ENCODE measurements at regions not wholly inside any gene's neighbourhood (a gene's known extent, or its start where the extent isn't known, plus 50 kb on each side); places are given as distances from the start of the nearest gene placed in this dataset.

DNA sequence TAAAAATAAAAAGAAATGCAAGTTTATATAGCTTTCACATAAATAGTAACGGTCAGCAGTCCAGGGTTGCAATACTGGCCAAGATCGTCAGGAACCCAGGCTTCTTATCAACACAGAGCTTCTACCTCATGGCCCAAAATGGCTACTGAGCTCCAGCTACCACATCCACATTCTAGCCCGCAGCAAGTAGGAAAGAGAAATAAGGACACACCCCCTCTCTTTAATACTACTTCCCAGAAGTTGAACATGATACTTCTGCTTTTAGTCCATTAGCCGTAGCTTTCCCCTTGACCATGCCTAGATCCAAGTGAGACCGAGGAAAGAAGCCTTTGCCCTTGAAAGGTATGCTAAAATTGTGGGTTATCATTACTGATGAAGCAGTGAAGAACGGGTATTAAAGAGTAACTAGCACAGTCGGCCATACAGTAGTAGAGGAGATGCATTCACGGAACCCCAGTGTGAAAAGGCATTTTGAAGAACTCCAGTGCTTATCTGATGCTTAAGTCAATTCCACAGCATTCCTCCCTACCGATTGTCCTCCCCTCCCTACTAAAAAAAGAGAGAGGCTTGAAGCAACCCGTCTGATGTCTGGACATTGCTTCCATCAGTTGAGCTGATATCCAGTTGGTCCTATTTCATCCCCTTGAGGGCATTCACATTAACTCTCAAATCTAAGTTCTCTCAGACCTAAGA, 226.9 kb upstream of the RREB1 start:
- Histone ChIP-seq H3K27me3 (ENCODE audit: insufficient read depth, low read length) (peaks cover 3% of the 10 kb centered on the region; the same call in 1 of the 2 replicates), H3K4me1 (ENCODE audit: insufficient read depth, low read length, severe bottlenecking) (no peaks in the 10 kb centered on the region), H3K9ac (ENCODE audit: low read length) (no peak overlapping the region), H3F3A (ENCODE audit: insufficient read depth, low read length) (no peaks in the 10 kb centered on the region), H4K20me1 (ENCODE audit: insufficient read depth, low read length) (no peaks in the 10 kb centered on the region), H2AFZ (ENCODE audit: low read length) (no peak overlapping the region), H3K4me2 (ENCODE audit: low read length) (no peak overlapping the region), H3K4me3 (ENCODE audit: low read depth, low read length, poor library complexity, severe bottlenecking) (no peak overlapping the region), H3K27ac (ENCODE audit: low read depth, low read length, poor library complexity, severe bottlenecking) (no peak overlapping the region), H3K9me2 (ENCODE audit: low read depth, low read length) (no peaks in the 10 kb centered on the region), H3K9me3 (ENCODE audit: low read length) (no peaks in the 10 kb centered on the region), H3K36me3 (ENCODE audit: insufficient read depth, low read length) (no peaks in the 10 kb centered on the region), H3K79me2 (ENCODE audit: insufficient read depth, low read length) (no peaks in the 10 kb centered on the region)
- no peak for TF ChIP-seq EZH2 (IDR thresholded peaks at IDR 0.05; ENCODE audit: borderline replicate concordance, low read length)
- TF ChIP-seq, protein P1, sequence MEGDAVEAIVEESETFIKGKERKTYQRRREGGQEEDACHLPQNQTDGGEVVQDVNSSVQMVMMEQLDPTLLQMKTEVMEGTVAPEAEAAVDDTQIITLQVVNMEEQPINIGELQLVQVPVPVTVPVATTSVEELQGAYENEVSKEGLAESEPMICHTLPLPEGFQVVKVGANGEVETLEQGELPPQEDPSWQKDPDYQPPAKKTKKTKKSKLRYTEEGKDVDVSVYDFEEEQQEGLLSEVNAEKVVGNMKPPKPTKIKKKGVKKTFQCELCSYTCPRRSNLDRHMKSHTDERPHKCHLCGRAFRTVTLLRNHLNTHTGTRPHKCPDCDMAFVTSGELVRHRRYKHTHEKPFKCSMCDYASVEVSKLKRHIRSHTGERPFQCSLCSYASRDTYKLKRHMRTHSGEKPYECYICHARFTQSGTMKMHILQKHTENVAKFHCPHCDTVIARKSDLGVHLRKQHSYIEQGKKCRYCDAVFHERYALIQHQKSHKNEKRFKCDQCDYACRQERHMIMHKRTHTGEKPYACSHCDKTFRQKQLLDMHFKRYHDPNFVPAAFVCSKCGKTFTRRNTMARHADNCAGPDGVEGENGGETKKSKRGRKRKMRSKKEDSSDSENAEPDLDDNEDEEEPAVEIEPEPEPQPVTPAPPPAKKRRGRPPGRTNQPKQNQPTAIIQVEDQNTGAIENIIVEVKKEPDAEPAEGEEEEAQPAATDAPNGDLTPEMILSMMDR (IDR thresholded peaks at IDR 0.05; ENCODE audit: low read length): no peak

DNA sequence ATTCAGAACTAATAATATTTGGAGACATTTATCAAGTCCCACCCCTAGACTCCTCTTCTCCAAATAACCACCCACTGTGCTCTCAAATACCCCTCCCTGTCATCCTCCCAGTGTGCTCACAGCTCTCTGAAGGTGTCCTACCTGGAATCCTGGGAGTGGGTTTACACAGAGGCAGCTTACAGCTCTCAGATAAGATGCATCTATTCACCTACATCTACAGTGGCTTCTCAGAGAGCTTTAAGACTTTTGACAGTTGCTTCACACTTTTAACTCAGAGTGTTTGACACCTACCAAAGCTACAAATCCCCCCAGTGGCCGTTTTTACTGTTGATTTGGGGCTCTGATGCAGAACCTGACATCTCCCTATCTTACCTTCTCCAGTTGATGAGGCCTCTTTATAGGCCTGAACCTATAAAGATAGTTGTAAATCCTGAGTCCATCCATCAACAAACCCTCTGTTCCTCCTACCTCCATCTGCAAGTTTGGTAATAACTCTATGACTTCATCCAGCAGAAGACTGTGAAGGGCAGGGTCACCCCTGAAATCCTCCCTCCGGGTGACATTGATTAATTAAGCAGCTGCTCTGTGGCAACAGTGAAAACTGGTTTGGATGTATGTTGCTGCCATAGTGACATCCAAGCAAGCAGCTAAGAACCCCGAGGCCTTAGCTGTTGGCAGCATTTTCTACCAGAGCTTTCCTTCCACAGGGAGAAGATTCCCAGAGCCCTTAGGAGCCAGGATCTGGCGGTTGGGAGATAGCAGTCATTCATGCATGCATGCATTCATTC, 226.1 kb upstream of the RREB1 start:
- no peak overlapping the region for H3K9ac ChIP-seq (ENCODE audit: low read length)
- H4K20me1 ChIP-seq (ENCODE audit: insufficient read depth, low read length): no peaks in the 10 kb centered on the region
- no peak overlapping the region for H2AFZ ChIP-seq (ENCODE audit: low read length)
- H3K36me3 ChIP-seq (ENCODE audit: insufficient read depth, low read length): no peaks in the 10 kb centered on the region
- no peaks in the 10 kb centered on the region for H3K9me2 ChIP-seq (ENCODE audit: low read depth, low read length)
- TF ChIP-seq EZH2 (IDR thresholded peaks at IDR 0.05; ENCODE audit: borderline replicate concordance, low read length): no peak
- TF ChIP-seq, protein P1 (IDR thresholded peaks at IDR 0.05; ENCODE audit: low read length): no peak
- peaks cover 3% of the 10 kb centered on the region; the same call in 1 of the 2 replicates for H3K27me3 ChIP-seq (ENCODE audit: insufficient read depth, low read length)
- no peak overlapping the region for H3K4me3 ChIP-seq (ENCODE audit: low read depth, low read length, poor library complexity, severe bottlenecking)
- H3K27ac ChIP-seq (ENCODE audit: low read depth, low read length, poor library complexity, severe bottlenecking): no peak overlapping the region
- no peaks in the 10 kb centered on the region for H3K79me2 ChIP-seq (ENCODE audit: insufficient read depth, low read length)
- H3K4me1 ChIP-seq (ENCODE audit: insufficient read depth, low read length, severe bottlenecking): no peaks in the 10 kb centered on the region
- no peak overlapping the region for H3K4me2 ChIP-seq (ENCODE audit: low read length)
- no peaks in the 10 kb centered on the region for H3F3A ChIP-seq (ENCODE audit: insufficient read depth, low read length)
- no peaks in the 10 kb centered on the region for H3K9me3 ChIP-seq (ENCODE audit: low read length)

DNA sequence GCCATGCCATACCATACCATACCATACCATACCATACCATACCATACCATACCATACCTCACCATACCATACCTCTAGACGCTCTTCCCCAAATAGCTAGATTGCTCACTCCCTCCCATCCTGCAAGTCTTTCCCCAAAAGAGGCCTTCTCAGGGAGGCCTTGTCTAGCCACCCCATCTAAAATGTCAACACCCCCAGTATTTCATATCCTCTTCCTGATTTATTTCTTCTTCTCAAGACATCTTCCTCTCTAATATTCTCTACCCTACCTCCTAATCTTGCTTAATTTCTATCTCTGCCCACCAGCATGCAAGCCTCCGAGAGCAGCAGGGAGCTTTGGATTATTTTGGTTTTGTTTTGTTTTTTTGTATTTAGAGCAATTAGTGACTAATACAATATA, 225.2 kb upstream of the RREB1 start:
- TF ChIP-seq EZH2 (IDR thresholded peaks at IDR 0.05; ENCODE audit: borderline replicate concordance, low read length): no peak
- TF ChIP-seq, protein P1 (IDR thresholded peaks at IDR 0.05; ENCODE audit: low read length): no peak
- Histone ChIP-seq H3K36me3 (ENCODE audit: insufficient read depth, low read length) (no peaks in the 10 kb centered on the region), H3F3A (ENCODE audit: insufficient read depth, low read length) (no peaks in the 10 kb centered on the region), H3K9me2 (ENCODE audit: low read depth, low read length) (no peaks in the 10 kb centered on the region), H3K9me3 (ENCODE audit: low read length) (no peaks in the 10 kb centered on the region), H3K4me3 (ENCODE audit: low read depth, low read length, poor library complexity, severe bottlenecking) (no peak overlapping the region), H3K27me3 (ENCODE audit: insufficient read depth, low read length) (peaks cover 3% of the 10 kb centered on the region; the same call in 1 of the 2 replicates), H3K9ac (ENCODE audit: low read length) (no peak overlapping the region), H3K4me2 (ENCODE audit: low read length) (no peak overlapping the region), H2AFZ (ENCODE audit: low read length) (no peak overlapping the region), H3K79me2 (ENCODE audit: insufficient read depth, low read length) (no peaks in the 10 kb centered on the region), H3K4me1 (ENCODE audit: insufficient read depth, low read length, severe bottlenecking) (no peaks in the 10 kb centered on the region), H3K27ac (ENCODE audit: low read depth, low read length, poor library complexity, severe bottlenecking) (no peak overlapping the region), H4K20me1 (ENCODE audit: insufficient read depth, low read length) (no peaks in the 10 kb centered on the region)
